ENCODE measurements at regions not wholly inside any gene's neighbourhood (a gene's known extent, or its start where the extent isn't known, plus 50 kb on each side); places are given as distances from the start of the nearest gene placed in this dataset.

DNA sequence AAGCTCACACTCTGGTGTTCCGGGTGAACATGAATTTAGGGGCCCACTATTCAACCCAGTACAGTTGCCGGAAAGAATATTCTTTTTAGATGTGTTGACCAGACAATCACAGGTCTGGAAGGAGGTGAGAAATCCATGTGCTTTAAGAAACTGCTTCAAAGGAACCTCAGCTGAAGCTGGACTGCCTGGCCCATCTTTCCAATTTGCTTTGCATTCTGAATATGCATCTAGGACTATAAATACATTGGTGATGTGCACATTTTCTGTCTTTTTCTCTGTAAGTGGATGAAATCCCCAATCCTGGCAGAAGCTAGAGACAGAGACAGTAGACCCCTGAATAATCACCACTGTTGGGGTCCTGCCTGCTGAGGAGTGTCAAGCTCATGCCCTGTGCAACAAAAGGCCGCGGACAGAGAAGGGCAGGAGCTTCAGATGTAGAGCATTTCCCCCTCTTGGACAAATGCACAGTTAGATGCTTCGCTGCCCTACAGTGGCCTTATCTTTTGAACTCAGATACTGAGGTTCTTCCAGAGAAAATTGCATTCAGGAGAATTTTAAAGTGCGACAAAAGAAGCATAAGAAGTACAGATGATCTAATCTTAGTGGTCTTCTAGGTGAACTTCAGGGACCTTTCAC, 368.3 kb downstream of the SFMBT2 start (continued):
- TF ChIP-seq, protein P1, sequence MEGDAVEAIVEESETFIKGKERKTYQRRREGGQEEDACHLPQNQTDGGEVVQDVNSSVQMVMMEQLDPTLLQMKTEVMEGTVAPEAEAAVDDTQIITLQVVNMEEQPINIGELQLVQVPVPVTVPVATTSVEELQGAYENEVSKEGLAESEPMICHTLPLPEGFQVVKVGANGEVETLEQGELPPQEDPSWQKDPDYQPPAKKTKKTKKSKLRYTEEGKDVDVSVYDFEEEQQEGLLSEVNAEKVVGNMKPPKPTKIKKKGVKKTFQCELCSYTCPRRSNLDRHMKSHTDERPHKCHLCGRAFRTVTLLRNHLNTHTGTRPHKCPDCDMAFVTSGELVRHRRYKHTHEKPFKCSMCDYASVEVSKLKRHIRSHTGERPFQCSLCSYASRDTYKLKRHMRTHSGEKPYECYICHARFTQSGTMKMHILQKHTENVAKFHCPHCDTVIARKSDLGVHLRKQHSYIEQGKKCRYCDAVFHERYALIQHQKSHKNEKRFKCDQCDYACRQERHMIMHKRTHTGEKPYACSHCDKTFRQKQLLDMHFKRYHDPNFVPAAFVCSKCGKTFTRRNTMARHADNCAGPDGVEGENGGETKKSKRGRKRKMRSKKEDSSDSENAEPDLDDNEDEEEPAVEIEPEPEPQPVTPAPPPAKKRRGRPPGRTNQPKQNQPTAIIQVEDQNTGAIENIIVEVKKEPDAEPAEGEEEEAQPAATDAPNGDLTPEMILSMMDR (conservative IDR thresholded peaks at IDR 0.05; ENCODE audit: low read depth in 2 of 2) = no peak

- Histone ChIP-seq H3K4me2 (no peak overlapping the region), H3K9me2 (ENCODE audit: insufficient read depth) (no peaks in the 10 kb centered on the region), H2AFZ (no peak overlapping the region), H3K36me3 (ENCODE audit: insufficient read depth) (no peaks in the 10 kb centered on the region), H3K4me3 (no peak overlapping the region), H3K27ac (ENCODE audit: low read depth) (no peak overlapping the region), H4K20me1 (replicated peaks; ENCODE audit: insufficient read depth) (no peaks in the 10 kb centered on the region), H3K79me2 (replicated peaks; ENCODE audit: insufficient read depth) (no peaks in the 10 kb centered on the region), H3K4me1 (ENCODE audit: insufficient read depth) (no peaks in the 10 kb centered on the region), H3F3A (replicated peaks; ENCODE audit: low read depth) (no peaks in the 10 kb centered on the region), H3K27me3 (ENCODE audit: insufficient read depth) (no peaks in the 10 kb centered on the region)
- Mint-ChIP-seq H3K27ac (no peak overlapping the region), H3K9me3 (no peaks in the 10 kb centered on the region), H3K4me3 (no peak overlapping the region), H3K4me1 (no peaks in the 10 kb centered on the region), H3K27me3 (ENCODE audit: insufficient read depth, low read depth, poor library complexity) (no peaks in the 10 kb centered on the region), H3K36me3 (ENCODE audit: low read depth) (no peaks in the 10 kb centered on the region)
- ATAC-seq = no peak
- no peak for DNase-seq (ENCODE audit: low spot score)
- TF ChIP-seq, protein P1 (conservative IDR thresholded peaks at IDR 0.05; ENCODE audit: low read depth in 2 of 2) = no peak
- no peak for TF ChIP-seq JUNB (IDR thresholded peaks at IDR 0.05; ENCODE audit: unreplicated experiment)
- TF ChIP-seq ETS1 (IDR thresholded peaks at IDR 0.05) = no peak
- TF ChIP-seq POLR2AphosphoS5 (IDR thresholded peaks at IDR 0.05; ENCODE audit: low read depth) = no peak
- TF ChIP-seq NANOG (IDR thresholded peaks at IDR 0.05; ENCODE audit: borderline replicate concordance) = no peak
- TF ChIP-seq ZNF462 (CRISPR knock-in tag; IDR thresholded peaks at IDR 0.05) = no peak
- TF ChIP-seq EZH2 (IDR thresholded peaks at IDR 0.05; ENCODE audit: low read depth, unreplicated experiment) = no peak
- no peak for TF ChIP-seq CREB1 (CRISPR knock-in tag; IDR thresholded peaks at IDR 0.05; ENCODE audit: low read depth)
- TF ChIP-seq STAT1 (IDR thresholded peaks at IDR 0.05; ENCODE audit: unreplicated experiment) = no peak
- TF ChIP-seq EZH2phosphoT487 (IDR thresholded peaks at IDR 0.05; ENCODE audit: unreplicated experiment) = no peak
- TF ChIP-seq ZNF114 (CRISPR knock-in tag; IDR thresholded peaks at IDR 0.05) = no peak
Observed at GRCh38 chr10:7042000-7042399, 368.8 kb downstream of the SFMBT2 start.
